ENCODE measurements at regions not wholly inside any gene's neighbourhood (a gene's known extent, or its start where the extent isn't known, plus 50 kb on each side); places are given as distances from the start of the nearest gene placed in this dataset.

- TF ChIP-seq, protein P1, sequence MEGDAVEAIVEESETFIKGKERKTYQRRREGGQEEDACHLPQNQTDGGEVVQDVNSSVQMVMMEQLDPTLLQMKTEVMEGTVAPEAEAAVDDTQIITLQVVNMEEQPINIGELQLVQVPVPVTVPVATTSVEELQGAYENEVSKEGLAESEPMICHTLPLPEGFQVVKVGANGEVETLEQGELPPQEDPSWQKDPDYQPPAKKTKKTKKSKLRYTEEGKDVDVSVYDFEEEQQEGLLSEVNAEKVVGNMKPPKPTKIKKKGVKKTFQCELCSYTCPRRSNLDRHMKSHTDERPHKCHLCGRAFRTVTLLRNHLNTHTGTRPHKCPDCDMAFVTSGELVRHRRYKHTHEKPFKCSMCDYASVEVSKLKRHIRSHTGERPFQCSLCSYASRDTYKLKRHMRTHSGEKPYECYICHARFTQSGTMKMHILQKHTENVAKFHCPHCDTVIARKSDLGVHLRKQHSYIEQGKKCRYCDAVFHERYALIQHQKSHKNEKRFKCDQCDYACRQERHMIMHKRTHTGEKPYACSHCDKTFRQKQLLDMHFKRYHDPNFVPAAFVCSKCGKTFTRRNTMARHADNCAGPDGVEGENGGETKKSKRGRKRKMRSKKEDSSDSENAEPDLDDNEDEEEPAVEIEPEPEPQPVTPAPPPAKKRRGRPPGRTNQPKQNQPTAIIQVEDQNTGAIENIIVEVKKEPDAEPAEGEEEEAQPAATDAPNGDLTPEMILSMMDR (IDR thresholded peaks at IDR 0.05; ENCODE audit: unreplicated experiment) = no peak
- peaks cover 11% of the 10 kb centered on the region for H3K9me3 Mint-ChIP-seq (ENCODE audit: low read depth)
- DNase-seq (ENCODE audit: low spot score, unreplicated experiment) = no peak
- H3K36me3 Mint-ChIP-seq (ENCODE audit: insufficient read depth) = peaks cover 6% of the 10 kb centered on the region
- H3K27ac Mint-ChIP-seq = no peak overlapping the region
- H3K4me1 Mint-ChIP-seq (ENCODE audit: low read depth) = no peaks in the 10 kb centered on the region
- H3K27me3 Mint-ChIP-seq = no peaks in the 10 kb centered on the region
- no peak overlapping the region for H3K4me3 Mint-ChIP-seq (ENCODE audit: low read depth)
Observed at GRCh38 chr10:6333973-6334372, 131.2 kb downstream of the PFKFB3 start.

DNA sequence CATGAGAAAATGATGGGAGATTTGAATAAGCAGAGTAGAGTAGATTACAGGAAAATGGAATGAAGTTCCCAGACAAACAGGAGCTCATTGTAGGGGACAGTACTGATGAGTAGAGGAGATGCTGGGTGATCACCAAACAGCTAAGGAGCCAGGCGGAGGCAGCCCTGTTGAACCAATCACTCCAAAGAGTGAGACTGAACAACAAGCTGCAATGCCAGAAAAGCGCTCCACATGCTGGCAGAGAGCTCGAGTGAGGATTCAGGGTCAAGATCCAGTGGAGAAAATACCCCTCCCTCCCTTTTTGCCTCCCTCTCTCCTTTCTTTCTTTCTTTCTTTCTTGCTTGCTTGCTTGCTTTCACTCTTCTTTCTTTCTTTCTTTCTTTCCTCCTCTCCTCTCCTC is 133.3 kb downstream of the PFKFB3 start:
- H3K4me3 Mint-ChIP-seq (ENCODE audit: low read depth) = no peak overlapping the region
- peaks cover 8% of the 10 kb centered on the region for H3K9me3 Mint-ChIP-seq (ENCODE audit: low read depth)
- no peak overlapping the region for H3K27ac Mint-ChIP-seq
- no peaks in the 10 kb centered on the region for H3K4me1 Mint-ChIP-seq (ENCODE audit: low read depth)
- H3K27me3 Mint-ChIP-seq = no peaks in the 10 kb centered on the region
- TF ChIP-seq, protein P1 (IDR thresholded peaks at IDR 0.05; ENCODE audit: unreplicated experiment) = no peak
- H3K36me3 Mint-ChIP-seq (ENCODE audit: insufficient read depth) = peaks cover 5% of the 10 kb centered on the region
- no peak for DNase-seq (ENCODE audit: low spot score, unreplicated experiment)

- Mint-ChIP-seq H3K4me1 (ENCODE audit: low read depth) (peaks cover 5% of the 10 kb centered on the region), H3K36me3 (ENCODE audit: insufficient read depth) (peaks cover 5% of the 10 kb centered on the region), H3K4me3 (ENCODE audit: low read depth) (no peak overlapping the region), H3K27ac (no peak overlapping the region), H3K9me3 (ENCODE audit: low read depth) (peaks cover 5% of the 10 kb centered on the region), H3K27me3 (no peaks in the 10 kb centered on the region)
- TF ChIP-seq, protein P1 (IDR thresholded peaks at IDR 0.05; ENCODE audit: unreplicated experiment) = no peak
- DNase-seq (ENCODE audit: low spot score, unreplicated experiment) = no peak
Observed at GRCh38 chr10:6337382-6337781, 134.7 kb downstream of the PFKFB3 start.

- Mint-ChIP-seq H3K9me3 (ENCODE audit: low read depth) (peaks cover 4% of the 10 kb centered on the region), H3K27ac (no peak overlapping the region), H3K4me1 (ENCODE audit: low read depth) (peaks cover 5% of the 10 kb centered on the region), H3K27me3 (no peaks in the 10 kb centered on the region), H3K36me3 (ENCODE audit: insufficient read depth) (peaks cover 3% of the 10 kb centered on the region), H3K4me3 (ENCODE audit: low read depth) (no peak overlapping the region)
- no peak for DNase-seq (ENCODE audit: low spot score, unreplicated experiment)
- TF ChIP-seq, protein P1 (IDR thresholded peaks at IDR 0.05; ENCODE audit: unreplicated experiment) = no peak
Observed at GRCh38 chr10:6338361-6338760, 135.6 kb downstream of the PFKFB3 start.

- H3K27ac Mint-ChIP-seq = no peak overlapping the region
- no peaks in the 10 kb centered on the region for H3K27me3 Mint-ChIP-seq
- DNase-seq (ENCODE audit: low spot score, unreplicated experiment) = no peak
- H3K9me3 Mint-ChIP-seq (ENCODE audit: low read depth) = no peaks in the 10 kb centered on the region
- TF ChIP-seq, protein P1 (IDR thresholded peaks at IDR 0.05; ENCODE audit: unreplicated experiment) = no peak
- H3K4me3 Mint-ChIP-seq (ENCODE audit: low read depth) = no peak overlapping the region
- peaks cover 6% of the 10 kb centered on the region for H3K4me1 Mint-ChIP-seq (ENCODE audit: low read depth)
- no peaks in the 10 kb centered on the region for H3K36me3 Mint-ChIP-seq (ENCODE audit: insufficient read depth)
Observed at GRCh38 chr10:6339891-6340290, 137.2 kb downstream of the PFKFB3 start.

All from progenitor cell of endocrine pancreas (in vitro differentiated cells).